Stimulated activated CD8-positive, alpha-beta memory T cell treated with anti-CD3 and anti-CD28 coated beads, Interleukin-12 subunit alpha, Interleukin-12 subunit beta, amount 100 ng/mL, for 1 hour (primary cell): ENCODE measurements at regions not wholly inside any gene's neighbourhood (a gene's known extent, or its start where the extent isn't known, plus 50 kb on each side); places are given as distances from the start of the nearest gene placed in this dataset.
A peak's percentile ranks its signal among the peaks of the same experiment; 100 is the strongest.

Experiments
- DNase-seq: peaks from one replicate; pipeline ENCODE4 v3.0.0-alpha.2; 2020; ENCODE audit warnings: low read depth

- no peak for DNase-seq
Measured at GRCh38 chr4:102440498-102440897, 60.7 kb upstream of the NFKB1 start.

GRCh38 chr4:102441978-102442911 lies 58.9 kb upstream of the NFKB1 start:
- DNase-seq, result no peak

DNA sequence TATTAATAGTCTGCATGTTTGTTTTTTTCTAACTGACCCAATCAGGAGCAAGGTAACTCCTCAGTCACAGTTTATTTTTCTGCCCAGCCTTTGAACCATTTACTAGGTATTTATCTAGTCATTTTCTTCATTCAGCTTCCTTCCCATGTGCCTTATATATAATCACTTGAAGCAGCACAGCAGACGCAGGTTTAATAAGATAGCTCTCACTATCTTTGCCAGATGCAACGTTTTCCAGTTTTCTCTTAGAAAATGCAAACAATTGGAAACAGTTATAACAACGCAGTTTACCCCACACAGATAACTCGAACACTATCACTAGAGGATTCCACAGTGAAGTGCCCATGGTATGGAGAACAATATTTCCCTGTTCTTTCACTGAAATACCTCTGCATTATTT lies 56.4 kb upstream of the NFKB1 start:
- no peak for DNase-seq

GRCh38 chr4:102445213-102445612 lies 55.9 kb upstream of the NFKB1 start:
- DNase-seq, result no peak

GRCh38 chr4:102447413-102447812 lies 53.7 kb upstream of the NFKB1 start:
- DNase-seq, result no peak

DNA sequence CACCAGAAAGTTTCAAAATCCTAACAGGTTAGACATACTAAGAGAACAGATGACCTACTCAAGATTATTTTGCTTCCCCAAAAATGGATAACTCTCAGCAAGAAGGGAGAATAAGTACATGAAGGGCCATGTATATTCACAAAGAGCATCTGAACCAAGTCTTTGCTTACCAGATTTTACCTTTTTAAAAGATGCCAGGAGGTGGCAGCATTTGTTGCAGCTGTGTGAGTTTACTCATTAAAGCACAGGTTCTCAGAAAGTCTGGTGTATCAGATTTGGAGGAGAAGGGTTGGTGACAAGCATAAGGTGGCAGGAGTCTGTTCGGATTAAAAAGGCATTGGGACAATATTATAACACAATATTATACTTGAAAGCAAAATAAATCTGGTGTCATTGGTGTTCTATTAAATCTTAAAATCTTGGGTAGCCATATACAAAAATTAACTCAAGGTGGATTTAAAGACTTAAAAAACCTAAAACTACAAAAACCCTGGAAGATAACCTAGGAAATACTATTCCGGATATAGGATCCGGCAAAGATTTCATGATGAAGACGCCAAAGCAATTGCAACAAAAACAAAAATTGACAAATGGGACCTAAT lies 51.3 kb upstream of the NFKB1 start:
- peak; percentile 44 for DNase-seq

GRCh38 chr4:102451266-102451665 lies 49.9 kb upstream of the NFKB1 start:
- no peak for DNase-seq
